Loucy (cell line): ENCODE measurements at regions not wholly inside any gene's neighbourhood (a gene's known extent, or its start where the extent isn't known, plus 50 kb on each side); places are given as distances from the start of the nearest gene placed in this dataset.

Experiments
- CTCF ChIP-seq: fragments of 200-600 bp; sonication (generic); conservative IDR thresholded peaks from 2 replicates; pipeline ENCODE4 v1.5.1; 2014; ENCODE audit warnings: mild to moderate bottlenecking, antibody characterized with exemption, low read length
- EZH2phosphoT487 ChIP-seq: fragments of 200-600 bp; IDR thresholded peaks from 2 replicates; pipeline ENCODE4 v1.6.1; 2018; ENCODE audit warnings: antibody characterized with exemption, mild to moderate bottlenecking, moderate library complexity, borderline replicate concordance

DNA sequence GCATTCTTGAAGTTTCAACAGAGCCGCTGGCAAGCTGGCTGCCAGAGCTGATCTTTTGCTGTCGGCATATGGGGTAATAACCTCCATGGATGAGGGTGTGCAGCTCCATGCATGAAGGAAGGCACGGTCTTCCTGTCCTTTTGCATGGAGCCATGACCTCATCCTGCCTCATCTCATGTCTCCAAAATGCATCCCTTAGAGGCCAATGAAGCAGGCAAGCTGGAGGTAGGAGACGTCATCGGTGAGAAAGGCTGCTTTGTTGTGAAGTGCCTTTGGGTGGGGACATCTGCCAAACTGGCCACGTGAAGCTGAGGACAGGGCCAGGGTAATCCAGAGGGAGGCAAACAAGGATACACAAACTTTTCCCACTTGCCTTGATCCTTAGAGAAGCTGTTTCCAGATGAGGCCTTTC, 161.5 kb upstream of the TBX20 start:
- TF ChIP-seq CTCF (no peak), EZH2phosphoT487 (no peak)
